Effector memory CD8-positive, alpha-beta T cell (primary cell): ENCODE measurements at regions not wholly inside any gene's neighbourhood (a gene's known extent, or its start where the extent isn't known, plus 50 kb on each side); places are given as distances from the start of the nearest gene placed in this dataset.

Experiments used
- ATAC-seq: fragments of 150-1000 bp; cut with Tn5 transposase; replicated peaks from 2 replicates; pipeline ENCODE4 v1.10.0; 2021; ENCODE audit warnings: mild to moderate bottlenecking, moderate library complexity
- DNase-seq, 3 experiments: peaks; one replicate each; pipeline ENCODE4 v3.0.0; 2021
- H3K27ac Mint-ChIP-seq, 2 donors: one replicate each; pipeline ENCODE4 v1.8.0; 2022; ENCODE audit warnings: mild to moderate bottlenecking in 2 of 2, mixed read lengths in 2 of 2, moderate library complexity in 2 of 2
- H3K27me3 Mint-ChIP-seq, 2 donors: one replicate each; pipeline ENCODE4 v1.8.0; 2022; ENCODE audit warnings: mixed read lengths in 2 of 2
- H3K36me3 Mint-ChIP-seq: one replicate; pipeline ENCODE4 v1.8.0; 2022; ENCODE audit warnings: mild to moderate bottlenecking, moderate library complexity, mixed read lengths; ENCODE audit not compliant: insufficient read depth
- H3K4me1 Mint-ChIP-seq, 2 donors: one replicate each; pipeline ENCODE4 v1.8.0; 2022; ENCODE audit warnings: low read depth in 2 of 2, mixed read lengths in 2 of 2
- H3K4me3 Mint-ChIP-seq, 2 donors: one replicate each; pipeline ENCODE4 v1.8.0; 2022; ENCODE audit warnings: mild to moderate bottlenecking in 2 of 2, mixed read lengths in 2 of 2, moderate library complexity in 2 of 2
- H3K9me3 Mint-ChIP-seq, 2 donors: one replicate each; pipeline ENCODE4 v1.8.0; 2022; ENCODE audit warnings: mixed read lengths in 2 of 2

- Mint-ChIP-seq H3K4me1 (peaks cover 2 to 4% of the 10 kb centered on the region in 2 donors), H3K27ac (no peak overlapping the region), H3K36me3 (no peaks in the 10 kb centered on the region), H3K27me3 (no peaks in the 10 kb centered on the region), H3K4me3 (no peak overlapping the region), H3K9me3 (no peaks in the 10 kb centered on the region)
- DNase-seq: no peak
- no peak for ATAC-seq
Measured at GRCh38 chr6:14701946-14702345, 543.9 kb upstream of the JARID2 start.

- H3K4me1 Mint-ChIP-seq: peaks cover 2 to 4% of the 10 kb centered on the region in 2 donors
- no peak overlapping the region for H3K4me3 Mint-ChIP-seq
- H3K27me3 Mint-ChIP-seq: peaks cover 4% of the 10 kb centered on the region in 2 donors
- no peak overlapping the region for H3K27ac Mint-ChIP-seq
- ATAC-seq (no peak), DNase-seq (no peak)
- H3K9me3 Mint-ChIP-seq: no peaks in the 10 kb centered on the region
- no peaks in the 10 kb centered on the region for H3K36me3 Mint-ChIP-seq
Measured at GRCh38 chr6:14702678-14703077, 543.2 kb upstream of the JARID2 start.

DNA sequence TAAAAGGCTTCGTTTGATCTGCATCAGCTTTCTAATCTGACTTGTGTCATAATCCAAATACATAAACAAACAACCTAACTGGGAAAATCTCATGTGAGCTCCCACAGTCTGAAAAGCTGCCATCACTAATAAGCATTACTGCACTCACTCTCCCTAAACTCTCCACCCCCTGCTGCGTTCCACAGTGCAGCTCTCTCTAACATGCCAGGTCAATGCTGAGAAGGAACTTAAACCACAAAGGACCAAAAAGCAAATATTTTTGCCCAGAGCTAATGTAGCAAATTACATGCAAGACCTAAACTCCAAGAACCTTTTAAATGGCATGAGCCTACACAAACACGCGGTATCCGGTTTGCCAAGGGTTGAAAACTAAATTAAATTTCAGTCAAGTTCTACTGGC, 542.3 kb upstream of the JARID2 start:
- Mint-ChIP-seq H3K27me3 (peaks cover 8 to 11% of the 10 kb centered on the region in 2 donors), H3K4me1 (peaks cover 2 to 4% of the 10 kb centered on the region in 2 donors), H3K9me3 (no peaks in the 10 kb centered on the region), H3K27ac (no peak overlapping the region), H3K4me3 (no peak overlapping the region), H3K36me3 (no peaks in the 10 kb centered on the region)
- ATAC-seq (no peak), DNase-seq (no peak)

GRCh38 chr6:14704383-14705271, 541.2 kb upstream of the JARID2 start:
- no peak for DNase-seq
- Mint-ChIP-seq H3K4me1 (peaks cover 2 to 4% of the 10 kb centered on the region in 2 donors), H3K4me3 (no peak overlapping the region), H3K27ac (no peak overlapping the region), H3K27me3 (peaks cover 8 to 11% of the 10 kb centered on the region in 2 donors), H3K36me3 (no peaks in the 10 kb centered on the region), H3K9me3 (no peaks in the 10 kb centered on the region)
- ATAC-seq: no peak

DNA sequence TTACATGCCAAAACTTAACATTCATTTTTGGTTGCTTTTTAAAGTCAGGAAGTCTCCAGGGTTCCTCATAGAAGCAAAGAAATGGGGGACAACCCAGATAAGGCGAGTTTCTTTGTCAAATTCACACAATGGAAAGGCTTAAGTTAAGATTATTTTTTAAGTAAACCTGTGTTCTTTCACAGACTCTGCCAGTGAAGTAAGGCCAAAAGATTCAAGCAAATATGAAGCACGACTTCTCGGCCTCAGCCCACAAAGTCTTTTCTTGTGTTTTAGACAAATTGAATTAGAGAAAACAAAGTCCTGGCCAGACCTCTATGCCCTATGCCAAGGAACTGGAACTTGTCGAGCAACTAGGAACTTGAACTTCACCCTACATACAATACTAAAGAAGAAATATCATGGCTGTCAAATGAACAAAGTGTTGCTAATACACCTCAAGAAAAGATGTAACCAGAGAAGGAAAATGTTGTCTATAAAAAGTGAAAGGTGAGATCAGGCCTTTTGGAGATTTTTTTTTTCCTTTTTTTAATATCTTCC, 540.0 kb upstream of the JARID2 start:
- Mint-ChIP-seq H3K27ac (no peak overlapping the region), H3K4me1 (peaks cover 3 to 4% of the 10 kb centered on the region in 2 donors), H3K4me3 (no peak overlapping the region), H3K36me3 (no peaks in the 10 kb centered on the region), H3K9me3 (no peaks in the 10 kb centered on the region), H3K27me3 (peaks cover 8 to 11% of the 10 kb centered on the region in 2 donors)
- DNase-seq (no peak), ATAC-seq (no peak)

- DNase-seq: no peak
- no peaks in the 10 kb centered on the region for H3K36me3 Mint-ChIP-seq
- peaks cover 8 to 11% of the 10 kb centered on the region in 2 donors for H3K27me3 Mint-ChIP-seq
- no peak overlapping the region for H3K27ac Mint-ChIP-seq
- no peak for ATAC-seq
- no peaks in the 10 kb centered on the region for H3K9me3 Mint-ChIP-seq
- H3K4me3 Mint-ChIP-seq: no peak overlapping the region
- H3K4me1 Mint-ChIP-seq: peaks cover 8 to 9% of the 10 kb centered on the region in 2 donors
Measured at GRCh38 chr6:14706378-14706929, 539.4 kb upstream of the JARID2 start.

DNA sequence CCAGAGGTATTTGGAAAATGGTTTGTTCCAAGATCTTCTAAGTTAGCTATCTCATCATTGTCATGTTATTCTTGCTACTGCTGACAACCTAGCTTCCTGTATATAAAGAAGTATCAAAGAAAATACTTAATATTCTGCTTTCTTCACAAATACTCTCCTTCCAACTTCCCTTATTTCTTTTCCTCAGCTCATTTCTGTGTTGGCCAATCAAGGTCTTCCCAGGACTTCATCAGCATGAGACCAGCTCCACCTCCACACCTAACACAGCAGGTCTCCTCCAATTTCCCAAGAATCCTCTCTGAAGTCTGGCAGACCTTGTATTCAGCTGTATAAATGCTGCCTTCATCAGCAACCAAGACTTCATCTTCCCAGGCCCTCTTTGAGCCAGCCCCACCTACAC, 538.6 kb upstream of the JARID2 start:
- Mint-ChIP-seq H3K36me3 (no peaks in the 10 kb centered on the region), H3K27me3 (peaks cover 8 to 11% of the 10 kb centered on the region in 2 donors), H3K4me1 (peaks cover 8 to 10% of the 10 kb centered on the region in 2 donors), H3K9me3 (no peaks in the 10 kb centered on the region), H3K27ac (no peak overlapping the region), H3K4me3 (no peak overlapping the region)
- no peak for DNase-seq
- no peak for ATAC-seq

DNA sequence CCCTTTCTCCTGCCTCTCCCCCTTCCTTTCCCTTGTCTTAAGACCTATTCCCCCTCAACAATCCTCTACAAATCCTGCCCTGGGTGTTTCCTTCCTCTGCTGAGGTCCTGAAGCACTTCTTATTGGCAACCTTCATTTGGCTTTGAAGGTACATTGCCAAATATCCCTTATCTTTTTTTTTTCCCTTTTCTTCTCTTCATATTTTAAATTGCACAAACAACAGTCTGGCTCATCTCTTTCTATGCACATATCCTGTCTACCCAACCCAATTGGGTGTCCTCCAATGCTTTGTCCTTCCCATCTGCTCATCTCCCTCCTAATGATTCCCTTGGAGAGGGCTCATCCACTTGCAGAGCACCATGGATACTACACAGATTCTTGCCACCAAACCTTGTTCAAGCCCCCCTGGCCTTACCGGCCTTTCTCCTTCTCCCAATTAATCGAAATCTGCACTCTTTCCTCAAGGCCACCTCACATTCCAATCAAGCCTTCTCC, 537.9 kb upstream of the JARID2 start:
- ATAC-seq (no peak), DNase-seq (no peak)
- no peak overlapping the region for H3K27ac Mint-ChIP-seq
- no peak overlapping the region for H3K4me3 Mint-ChIP-seq
- no peaks in the 10 kb centered on the region for H3K36me3 Mint-ChIP-seq
- H3K9me3 Mint-ChIP-seq: no peaks in the 10 kb centered on the region
- peaks cover 8 to 10% of the 10 kb centered on the region in 2 donors for H3K4me1 Mint-ChIP-seq
- peaks cover 8 to 11% of the 10 kb centered on the region in 2 donors for H3K27me3 Mint-ChIP-seq

DNA sequence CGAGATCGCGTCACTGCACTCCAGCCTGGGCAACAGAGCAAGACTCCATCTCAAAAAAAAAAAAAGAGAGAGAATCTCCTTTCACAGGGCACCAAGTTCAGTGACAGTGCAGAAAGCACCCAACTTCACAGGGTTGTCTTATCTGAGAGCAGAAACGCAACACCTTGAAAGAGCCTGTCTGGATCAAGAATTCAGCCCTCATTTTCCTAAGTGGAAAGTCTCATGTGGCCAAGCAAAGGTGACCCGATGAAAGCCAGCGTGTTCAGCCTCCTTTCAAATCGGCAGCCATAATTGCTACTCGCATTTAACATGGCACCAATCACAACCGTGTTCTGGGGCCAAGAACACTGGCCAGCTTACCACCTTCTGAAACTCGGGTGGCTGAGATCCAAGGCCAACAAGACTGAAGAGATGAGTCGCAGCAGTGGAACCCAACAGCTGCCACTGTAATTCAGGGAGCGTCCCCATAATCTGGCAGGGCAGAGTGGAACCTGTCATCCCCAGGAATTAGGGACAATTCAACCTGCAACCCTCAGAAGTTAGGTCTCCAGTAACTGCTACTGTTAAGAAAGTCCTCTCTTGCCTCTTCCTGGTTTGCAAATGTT, 536.7 kb upstream of the JARID2 start:
- Mint-ChIP-seq H3K9me3 (no peaks in the 10 kb centered on the region), H3K27me3 (peaks cover 8 to 11% of the 10 kb centered on the region in 2 donors), H3K36me3 (no peaks in the 10 kb centered on the region), H3K27ac (no peak overlapping the region), H3K4me3 (no peak overlapping the region), H3K4me1 (peaks cover 8 to 10% of the 10 kb centered on the region in 2 donors)
- DNase-seq: no peak
- no peak for ATAC-seq

DNA sequence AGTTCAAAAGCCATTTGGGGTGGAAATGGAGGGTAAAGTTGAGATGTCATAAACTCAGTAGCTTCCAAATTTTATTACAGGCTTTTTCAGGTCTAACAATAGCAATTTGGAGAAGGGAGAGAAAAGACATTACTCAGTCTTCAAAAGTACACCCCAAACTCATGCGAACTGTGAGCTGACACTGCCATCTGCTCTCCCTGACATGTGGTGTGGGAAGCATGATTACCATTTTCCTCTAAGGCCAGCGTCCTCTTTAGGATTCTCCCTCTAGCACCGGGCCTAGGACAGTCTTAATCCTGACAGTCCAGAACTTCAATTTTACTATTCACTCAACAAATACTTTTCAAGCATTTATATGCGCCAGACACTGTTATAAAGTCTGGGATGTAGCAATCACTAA, 536.0 kb upstream of the JARID2 start:
- Mint-ChIP-seq H3K27me3 (peaks cover 8 to 11% of the 10 kb centered on the region in 2 donors), H3K4me3 (no peak overlapping the region), H3K36me3 (no peaks in the 10 kb centered on the region), H3K27ac (no peak overlapping the region), H3K9me3 (no peaks in the 10 kb centered on the region), H3K4me1 (peaks cover 8 to 11% of the 10 kb centered on the region in 2 donors)
- DNase-seq (no peak), ATAC-seq (no peak)

DNA sequence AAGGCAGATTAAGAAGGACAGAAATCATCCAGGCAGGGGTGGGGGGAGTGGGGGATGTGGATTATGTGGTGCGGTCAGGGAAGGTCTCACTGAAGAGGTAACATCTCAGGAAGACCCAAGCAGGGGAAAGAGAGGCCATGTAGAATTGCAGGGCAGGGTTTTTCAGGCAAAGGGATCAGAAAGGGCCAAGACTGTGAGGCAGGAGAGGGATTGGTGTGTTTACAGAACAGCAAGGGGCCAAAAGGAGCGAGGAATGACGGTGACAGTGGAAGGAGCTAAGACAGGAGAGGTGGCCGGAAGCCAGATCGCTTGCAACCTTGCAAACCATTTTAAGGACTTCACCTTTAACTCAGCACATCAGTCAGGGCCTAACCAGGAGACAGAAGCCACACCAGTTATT, 535.4 kb upstream of the JARID2 start:
- H3K27ac Mint-ChIP-seq: no peak overlapping the region
- peaks cover 8 to 12% of the 10 kb centered on the region in 2 donors for H3K4me1 Mint-ChIP-seq
- no peak overlapping the region for H3K4me3 Mint-ChIP-seq

DNA sequence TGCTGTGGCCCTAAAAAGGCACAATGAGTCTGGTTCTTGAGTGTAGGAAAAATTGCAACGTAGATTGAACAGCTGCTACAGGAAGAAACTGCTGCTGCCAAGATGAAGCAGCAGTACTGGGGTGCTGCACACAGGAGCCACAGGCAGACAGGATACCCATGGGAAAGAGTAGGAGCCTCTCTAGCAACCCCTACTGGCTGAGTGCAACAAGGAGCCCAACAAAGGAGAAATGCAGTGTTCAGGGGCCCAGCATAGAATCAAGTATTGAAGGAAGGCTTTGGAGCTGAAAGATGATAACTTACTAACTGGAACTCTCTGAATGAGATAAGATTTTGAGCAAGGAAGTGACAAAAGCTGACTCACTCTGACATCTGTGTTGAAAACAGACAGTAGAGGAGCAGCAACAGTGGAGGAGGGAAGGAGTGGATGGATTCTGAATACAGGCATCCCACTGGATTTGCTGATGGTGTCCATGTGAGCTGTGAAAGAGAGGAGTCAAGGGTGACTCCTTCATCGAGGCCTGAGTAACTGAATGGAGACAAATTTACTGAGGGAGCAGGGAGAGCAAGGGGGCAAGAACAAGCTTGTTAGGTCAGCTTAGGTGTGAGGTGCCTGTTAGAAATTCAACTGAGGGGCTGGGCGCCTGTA, 534.7 kb upstream of the JARID2 start:
- peaks cover 12% of the 10 kb centered on the region in 2 donors for H3K4me1 Mint-ChIP-seq
- ATAC-seq: peak; percentile 80
- H3K9me3 Mint-ChIP-seq: no peaks in the 10 kb centered on the region
- H3K36me3 Mint-ChIP-seq: no peaks in the 10 kb centered on the region
- DNase-seq: peak; percentile 11 to 34 (median 29)
- no peak overlapping the region for H3K4me3 Mint-ChIP-seq
- peak overlapping the region in 1 of 2 donors; percentile 10 for H3K27ac Mint-ChIP-seq
- H3K27me3 Mint-ChIP-seq: peaks cover 8 to 11% of the 10 kb centered on the region in 2 donors

More for the DNA sequence above, 535.4 kb upstream of the JARID2 start:
- peaks cover 8 to 11% of the 10 kb centered on the region in 2 donors for H3K27me3 Mint-ChIP-seq
- ATAC-seq: no peak
- no peaks in the 10 kb centered on the region for H3K9me3 Mint-ChIP-seq
- DNase-seq: no peak
- H3K36me3 Mint-ChIP-seq: no peaks in the 10 kb centered on the region
